GM18511 (cell line): ENCODE measurements at regions not wholly inside any gene's neighbourhood (a gene's known extent, or its start where the extent isn't known, plus 50 kb on each side); places are given as distances from the start of the nearest gene placed in this dataset.

Experiments
- ATAC-seq: cut with Tn5 transposase; IDR thresholded peaks from one replicate; pipeline ENCODE4 v1.9.1; 2021; ENCODE audit warnings: mild to moderate bottlenecking, moderate library complexity; ENCODE audit not compliant: unreplicated experiment

- no peak for ATAC-seq
These were observed 83.0 kb upstream of the FMR1 start for GRCh38 chrX:147828719-147829118.

- ATAC-seq, result peak; percentile 96
These were observed 78.9 kb upstream of the FMR1 start for GRCh38 chrX:147832707-147833348.

DNA sequence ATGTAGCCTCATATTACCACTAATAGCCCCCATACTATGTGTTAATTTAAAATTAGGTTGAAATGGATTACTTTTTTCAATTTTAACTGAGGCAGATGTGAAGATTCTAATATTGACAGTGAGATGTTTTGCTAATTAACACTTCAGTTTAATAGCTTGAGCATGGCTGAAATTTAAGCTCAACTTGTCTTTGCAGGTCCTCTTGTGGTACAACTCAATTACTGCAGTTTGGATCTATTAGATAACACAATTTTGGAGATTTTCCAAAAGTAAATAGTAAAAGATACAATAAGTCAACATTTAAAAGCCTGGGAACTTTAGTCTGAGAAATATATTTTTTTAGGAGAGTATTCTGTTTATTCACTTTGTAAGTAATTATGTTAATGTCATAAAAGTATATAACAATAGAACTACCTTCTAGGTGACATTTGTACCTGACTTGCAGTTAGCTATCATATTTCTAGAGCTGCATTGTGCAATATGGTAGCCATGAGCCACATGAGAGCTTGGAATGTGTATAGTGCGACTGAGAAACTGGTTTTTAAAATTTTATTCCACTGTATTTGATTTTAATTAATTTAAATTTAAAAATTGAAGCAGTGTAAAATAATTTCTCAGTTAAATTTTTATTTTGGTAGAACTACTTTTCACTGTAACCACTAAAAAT lies 73.1 kb upstream of the FMR1 start:
- ATAC-seq, result no peak

- ATAC-seq, result no peak
These were observed 65.0 kb upstream of the FMR1 start for GRCh38 chrX:147846676-147847075.

DNA sequence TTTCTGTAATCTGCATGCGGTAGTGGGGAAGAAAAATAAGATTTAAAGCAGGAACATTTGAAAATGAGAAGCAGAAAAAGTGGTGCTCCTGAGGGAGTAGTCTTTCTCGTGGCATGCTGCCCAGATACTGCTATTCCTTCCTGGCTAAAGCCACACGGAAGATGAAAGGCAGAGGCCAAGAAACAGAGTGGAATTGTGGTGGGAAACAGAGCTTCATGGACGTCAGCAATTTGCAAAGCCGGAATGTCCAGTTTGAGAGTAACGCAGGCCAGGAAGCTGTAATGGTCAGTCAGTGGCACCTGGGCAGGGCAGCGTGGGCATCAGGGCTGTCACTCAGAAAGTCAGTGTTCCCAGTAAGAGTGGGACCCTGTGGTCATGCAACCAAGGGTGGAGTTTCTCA lies 63.7 kb upstream of the FMR1 start:
- no peak for ATAC-seq

DNA sequence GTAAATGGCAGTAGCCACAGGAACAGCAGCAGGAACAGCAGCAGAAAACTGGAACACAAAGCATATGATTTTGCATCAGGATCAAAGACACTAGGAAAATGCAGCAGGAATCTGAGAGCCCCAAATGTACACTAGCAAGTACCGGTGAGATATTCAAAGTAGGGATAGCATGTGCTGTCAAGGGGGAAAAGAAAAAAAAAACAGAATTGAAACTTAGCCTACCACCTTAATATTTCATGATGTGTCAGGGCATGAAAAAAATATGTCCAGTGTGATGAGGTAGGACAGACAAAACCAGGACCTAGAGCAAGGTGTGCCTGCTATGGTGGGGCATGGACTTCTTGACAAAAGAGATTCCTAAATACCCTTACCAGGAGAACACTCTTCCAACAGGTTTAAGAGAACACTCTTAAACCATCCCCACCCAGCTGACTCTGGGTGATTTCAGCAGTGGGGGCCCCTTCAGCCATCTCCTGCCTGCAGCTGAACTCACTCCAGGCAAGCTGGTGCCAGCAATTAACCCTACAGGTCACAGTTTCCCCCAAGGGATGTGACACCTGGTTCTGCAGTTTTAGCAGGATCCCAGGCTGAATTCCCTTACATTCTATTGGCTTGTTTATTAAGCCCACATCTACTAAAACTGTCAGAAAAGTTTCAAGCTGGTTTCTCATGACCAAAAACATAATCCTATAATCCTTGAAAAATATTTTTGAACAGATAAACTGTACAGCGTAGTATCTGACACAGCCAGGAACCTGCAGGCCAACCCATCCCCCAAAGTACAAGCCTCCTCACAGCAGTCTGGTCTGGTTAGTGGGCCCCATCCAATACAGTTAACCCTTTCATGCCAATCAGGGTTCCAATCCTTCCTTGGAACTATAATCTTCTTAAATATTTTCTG lies 62.9 kb upstream of the FMR1 start:
- no peak for ATAC-seq

DNA sequence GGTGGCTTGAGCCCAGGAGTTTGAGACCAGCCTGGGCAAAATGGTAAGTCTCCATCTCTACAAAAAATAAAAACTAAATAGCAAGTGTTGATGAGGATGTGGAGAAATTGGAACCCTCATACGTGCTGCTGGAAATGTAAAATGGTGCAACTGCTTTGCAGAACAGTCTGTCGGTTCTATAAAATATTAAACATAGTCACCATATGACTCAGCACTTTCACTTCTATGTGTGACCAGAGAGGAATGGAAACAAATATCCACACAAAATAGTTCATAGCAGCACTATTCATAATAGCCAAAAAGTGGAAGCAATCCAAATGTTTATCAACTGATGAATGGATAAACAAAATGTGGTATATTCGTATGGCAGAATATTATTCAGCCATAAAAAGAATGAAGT lies 60.8 kb upstream of the FMR1 start:
- peak; percentile 70 for ATAC-seq

- ATAC-seq, result no peak
These were observed 58.0 kb upstream of the FMR1 start for GRCh38 chrX:147853701-147854100.

- no peak for ATAC-seq
These were observed 52.1 kb upstream of the FMR1 start for GRCh38 chrX:147859666-147860065.
